ENCODE measurements at regions not wholly inside any gene's neighbourhood (a gene's known extent, or its start where the extent isn't known, plus 50 kb on each side); places are given as distances from the start of the nearest gene placed in this dataset.
A peak's percentile ranks its signal among the peaks of the same experiment; 100 is the strongest.

GRCh38 chr10:84704101-84704500 lies 375.7 kb downstream of the CCSER2 start:
- no peak overlapping the region for H3K27ac ChIP-seq
- H3K27me3 ChIP-seq (replicated peaks) = no peaks in the 10 kb centered on the region
- no peaks in the 10 kb centered on the region for H3K36me3 ChIP-seq (replicated peaks)
- H3K4me3 ChIP-seq (ENCODE audit: low read depth, low read length) = no peak overlapping the region
- in situ Hi-C loops (cut with HindIII; ENCODE audit: low pct_ligation_motif_present, low sequenced_read_pairs) = no loop called here
- DNase-seq = no peak
- TF ChIP-seq, protein P1, sequence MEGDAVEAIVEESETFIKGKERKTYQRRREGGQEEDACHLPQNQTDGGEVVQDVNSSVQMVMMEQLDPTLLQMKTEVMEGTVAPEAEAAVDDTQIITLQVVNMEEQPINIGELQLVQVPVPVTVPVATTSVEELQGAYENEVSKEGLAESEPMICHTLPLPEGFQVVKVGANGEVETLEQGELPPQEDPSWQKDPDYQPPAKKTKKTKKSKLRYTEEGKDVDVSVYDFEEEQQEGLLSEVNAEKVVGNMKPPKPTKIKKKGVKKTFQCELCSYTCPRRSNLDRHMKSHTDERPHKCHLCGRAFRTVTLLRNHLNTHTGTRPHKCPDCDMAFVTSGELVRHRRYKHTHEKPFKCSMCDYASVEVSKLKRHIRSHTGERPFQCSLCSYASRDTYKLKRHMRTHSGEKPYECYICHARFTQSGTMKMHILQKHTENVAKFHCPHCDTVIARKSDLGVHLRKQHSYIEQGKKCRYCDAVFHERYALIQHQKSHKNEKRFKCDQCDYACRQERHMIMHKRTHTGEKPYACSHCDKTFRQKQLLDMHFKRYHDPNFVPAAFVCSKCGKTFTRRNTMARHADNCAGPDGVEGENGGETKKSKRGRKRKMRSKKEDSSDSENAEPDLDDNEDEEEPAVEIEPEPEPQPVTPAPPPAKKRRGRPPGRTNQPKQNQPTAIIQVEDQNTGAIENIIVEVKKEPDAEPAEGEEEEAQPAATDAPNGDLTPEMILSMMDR (IDR thresholded peaks at IDR 0.05; ENCODE audit: low read depth, low read length, missing control alignments) = no peak

DNA sequence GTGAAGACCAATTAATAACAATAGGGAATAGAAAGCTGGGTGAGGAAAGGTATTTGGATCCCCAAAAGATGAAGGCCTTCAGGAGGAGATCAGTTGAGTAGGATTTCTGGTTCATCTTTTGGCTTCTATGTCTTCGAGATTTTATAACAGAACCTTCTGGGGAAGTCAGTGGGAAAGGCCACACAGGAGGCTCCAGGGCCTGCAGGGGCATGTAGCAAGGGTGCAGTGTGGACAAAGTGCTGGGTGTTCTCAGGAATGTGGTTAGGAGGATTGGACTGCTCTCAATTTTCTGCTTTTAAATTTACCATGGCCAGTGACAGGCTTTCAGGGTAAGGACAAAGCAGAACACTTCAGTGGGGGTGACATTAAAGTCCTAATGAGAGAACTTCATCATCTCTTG lies 378.0 kb downstream of the CCSER2 start:
- in situ Hi-C loops (cut with HindIII; ENCODE audit: low pct_ligation_motif_present, low sequenced_read_pairs) = no loop called here
- Histone ChIP-seq H3K4me3 (ENCODE audit: low read depth, low read length) (no peak overlapping the region), H3K27ac (no peak overlapping the region), H3K27me3 (replicated peaks) (no peaks in the 10 kb centered on the region), H3K36me3 (replicated peaks) (no peaks in the 10 kb centered on the region)
- TF ChIP-seq, protein P1 (IDR thresholded peaks at IDR 0.05; ENCODE audit: low read depth, low read length, missing control alignments) = no peak
- no peak for DNase-seq

- Histone ChIP-seq H3K27me3 (replicated peaks) (no peaks in the 10 kb centered on the region), H3K27ac (no peak overlapping the region), H3K36me3 (replicated peaks) (no peaks in the 10 kb centered on the region), H3K4me3 (ENCODE audit: low read depth, low read length) (no peak overlapping the region)
- peak; percentile 36 for DNase-seq
- TF ChIP-seq, protein P1 (IDR thresholded peaks at IDR 0.05; ENCODE audit: low read depth, low read length, missing control alignments) = no peak
- in situ Hi-C loops (cut with HindIII; ENCODE audit: low pct_ligation_motif_present, low sequenced_read_pairs) = no loop called here
These were observed 378.5 kb downstream of the CCSER2 start for GRCh38 chr10:84706875-84707274.

- DNase-seq = peak; percentile 40
- no peak overlapping the region for H3K27ac ChIP-seq
- H3K4me3 ChIP-seq (ENCODE audit: low read depth, low read length) = no peak overlapping the region
- no peaks in the 10 kb centered on the region for H3K27me3 ChIP-seq (replicated peaks)
- TF ChIP-seq, protein P1 (IDR thresholded peaks at IDR 0.05; ENCODE audit: low read depth, low read length, missing control alignments) = peak; percentile 73
- no peaks in the 10 kb centered on the region for H3K36me3 ChIP-seq (replicated peaks)
- in situ Hi-C loops (cut with HindIII; ENCODE audit: low pct_ligation_motif_present, low sequenced_read_pairs) = no loop called here
These were observed 387.5 kb downstream of the CCSER2 start for GRCh38 chr10:84715911-84716310.

DNA sequence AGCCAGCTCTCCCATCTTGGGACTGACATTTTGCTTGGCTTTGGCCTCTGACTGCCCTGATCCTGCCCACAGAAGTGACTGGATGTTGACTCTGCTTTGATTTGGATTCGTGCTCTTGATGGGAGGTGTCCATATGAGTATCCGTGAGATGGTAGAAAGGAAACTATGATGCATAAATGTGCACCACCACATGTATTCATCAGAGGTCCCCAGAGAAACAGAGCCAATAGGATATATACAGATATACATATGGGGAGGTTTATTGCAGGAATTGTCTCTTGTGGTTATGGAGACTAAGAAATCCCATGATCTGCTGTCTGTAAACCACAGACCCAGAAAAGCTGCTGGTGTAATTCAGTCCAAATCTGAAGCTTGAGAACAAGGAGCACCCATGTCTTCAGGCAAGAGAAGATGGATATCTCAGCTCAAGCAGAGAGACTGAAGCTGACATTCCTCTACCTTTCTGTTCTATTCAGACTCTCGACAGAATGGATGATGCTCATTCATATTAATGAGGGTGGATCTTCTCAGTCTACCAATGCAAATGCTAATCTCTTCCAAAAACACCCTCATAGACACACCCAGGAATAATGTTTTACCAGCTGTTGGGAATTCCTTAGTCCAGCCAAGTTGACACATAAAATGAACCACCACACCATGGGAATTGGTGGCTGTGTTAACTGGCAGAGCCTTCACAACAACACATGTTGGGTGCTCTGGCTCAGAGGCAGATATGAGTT lies 390.7 kb downstream of the CCSER2 start:
- TF ChIP-seq, protein P1 (IDR thresholded peaks at IDR 0.05; ENCODE audit: low read depth, low read length, missing control alignments) = no peak
- in situ Hi-C loops (cut with HindIII; ENCODE audit: low pct_ligation_motif_present, low sequenced_read_pairs) = no loop called here

GRCh38 chr10:84719687-84720086 lies 391.3 kb downstream of the CCSER2 start:
- no peak for DNase-seq
- TF ChIP-seq, protein P1 (IDR thresholded peaks at IDR 0.05; ENCODE audit: low read depth, low read length, missing control alignments) = no peak
- H3K36me3 ChIP-seq (replicated peaks) = no peaks in the 10 kb centered on the region
- H3K4me3 ChIP-seq (ENCODE audit: low read depth, low read length) = no peak overlapping the region
- in situ Hi-C loops (cut with HindIII; ENCODE audit: low pct_ligation_motif_present, low sequenced_read_pairs) = no loop called here
- H3K27ac ChIP-seq = no peak overlapping the region
- no peaks in the 10 kb centered on the region for H3K27me3 ChIP-seq (replicated peaks)

More for the DNA sequence above, 390.7 kb downstream of the CCSER2 start:
- H3K4me3 ChIP-seq (ENCODE audit: low read depth, low read length) = no peak overlapping the region
- no peaks in the 10 kb centered on the region for H3K36me3 ChIP-seq (replicated peaks)
- no peaks in the 10 kb centered on the region for H3K27me3 ChIP-seq (replicated peaks)
- no peak overlapping the region for H3K27ac ChIP-seq
- DNase-seq = no peak
